K562 (cell line): ENCODE measurements at regions not wholly inside any gene's neighbourhood (a gene's known extent, or its start where the extent isn't known, plus 50 kb on each side); places are given as distances from the start of the nearest gene placed in this dataset.
A peak's percentile ranks its signal among the peaks of the same experiment; 100 is the strongest.

Experiments used
- ATAC-seq: fragments of 200-7000 bp; cut with Tn5 transposase; 3 replicates; pipeline ENCODE4 v1.9.1; 2020; ENCODE audit warnings: moderate library complexity
- BruUV-seq: library from RNA; stranded (reverse); fragments of 400-500 nt; replicated peaks from 2 replicates; lab custom pipeline; 2021; lab: Mats Ljungman, UMichigan
- CTCF ChIA-PET: fragments of 300-600 bp; formaldehyde crosslinking; extraction: SDS; loops from one replicate; lab custom pipeline; 2021; ENCODE audit warnings: low intra/inter-chr PET ratio; lab: Yijun Ruan, JAX
- POLR2A ChIA-PET: fragments of 300-600, 350-650 bp; sonication (Branson Sonifier 250); formaldehyde crosslinking; extraction: SDS; loops from one replicate; lab custom pipeline; 2021; ENCODE audit warnings: antibody characterized with exemption, inconsistent platforms; lab: Yijun Ruan, JAX
- DNase-seq, 4 experiments: peaks; one replicate each; pipeline versions ENCODE4 v3.0.0 to v3.0.0-alpha.2; 2011 to 2018; ENCODE audit warnings: low spot score in 3 of 4, mixed read lengths in 3 of 4; ENCODE audit errors: extremely low read depth in 1 of 4
- FAIRE-seq: peaks from 2 replicates; lab custom pipeline; 2011; peaks lifted over from hg19 to GRCh38; lab: Jason Lieb, UNC
- H2AFZ ChIP-seq: 2 replicates; pipeline ENCODE4 v1.6.0; 2011; ENCODE audit warnings: low read depth, low read length, control low read depth, inconsistent platforms
- H3K27ac ChIP-seq: fragments of 200-600 bp; 3 replicates; pipeline ENCODE4 v1.8.0; 2011; ENCODE audit warnings: low read depth, mild to moderate bottlenecking, control low read depth, inconsistent platforms, low read length, moderate library complexity, mixed read lengths; ENCODE audit errors: extremely low read depth
- H3K27me3 ChIP-seq, 2 experiments: fragments of 300-600 bp in 1 of 2; 2 replicates in 1 of 2; 3 replicates in 1 of 2; pipeline versions ENCODE4 v1.6.0 to v1.8.0; 2011; ENCODE audit warnings: inconsistent platforms in 2 of 2, low read length in 2 of 2, mild to moderate bottlenecking in 1 of 2, mixed read lengths in 1 of 2, moderate library complexity in 1 of 2; ENCODE audit not compliant: control insufficient read depth in 2 of 2, insufficient read depth in 2 of 2
- H3K36me3 ChIP-seq: fragments of 300-600 bp; 3 replicates; pipeline ENCODE4 v1.8.0; 2011; ENCODE audit warnings: mild to moderate bottlenecking, low read length, inconsistent platforms; ENCODE audit not compliant: control insufficient read depth, insufficient read depth
- H3K4me1 ChIP-seq, 2 experiments: fragments of 200-600 bp in 1 of 2; replicated peaks in 1 of 2; 2 replicates in 1 of 2; 3 replicates in 1 of 2; pipeline versions ENCODE4 v1.5.1 to v1.8.0; 2011; ENCODE audit warnings: inconsistent platforms in 2 of 2, low read length in 2 of 2, mild to moderate bottlenecking in 1 of 2, mixed read lengths in 1 of 2, moderate library complexity in 1 of 2; ENCODE audit not compliant: control insufficient read depth in 2 of 2, insufficient read depth in 2 of 2
- H3K4me2 ChIP-seq: 2 replicates; pipeline ENCODE4 v1.6.1; 2011; ENCODE audit warnings: low read length, control low read depth, inconsistent platforms, mixed read lengths; ENCODE audit not compliant: insufficient read depth
- H3K4me3 ChIP-seq: fragments of 200-600 bp; sonication (generic), shearing (Covaris generic); 2 replicates; pipeline ENCODE4 v1.5.1; 2016; ENCODE audit warnings: control low read depth, inconsistent platforms
- H3K79me2 ChIP-seq: fragments of 200-600 bp; 3 replicates; pipeline ENCODE4 v1.8.0; 2011; ENCODE audit warnings: low read length, inconsistent platforms; ENCODE audit not compliant: control insufficient read depth, insufficient read depth
- H3K9ac ChIP-seq, 2 experiments: 2 replicates each; pipeline versions ENCODE4 v1.6.0 to v1.6.1; 2011; ENCODE audit warnings: low read depth in 2 of 2, low read length in 2 of 2, control low read depth in 1 of 2, inconsistent platforms in 1 of 2, mild to moderate bottlenecking in 1 of 2, mixed read lengths in 1 of 2; ENCODE audit not compliant: insufficient read depth in 1 of 2
- H3K9me1 ChIP-seq: one replicate; pipeline ENCODE4 v1.6.0; 2011; ENCODE audit warnings: inconsistent platforms, mild to moderate bottlenecking, low read length, moderate library complexity; ENCODE audit not compliant: control insufficient read depth, insufficient read depth
- H3K9me3 ChIP-seq: replicated peaks from 2 replicates; pipeline ENCODE4 v1.5.1; 2011; ENCODE audit warnings: low read depth, low read length, inconsistent platforms; ENCODE audit not compliant: control insufficient read depth, insufficient read depth
- H4K20me1 ChIP-seq: replicated peaks from 2 replicates; pipeline ENCODE4 v1.6.1; 2011; ENCODE audit warnings: low read length, inconsistent platforms, mixed read lengths; ENCODE audit not compliant: control insufficient read depth, insufficient read depth
- DEAF1 ChIP-seq: fragments of 450-650 bp; formaldehyde crosslinking; IDR thresholded peaks from 2 replicates; pipeline ENCODE4 v1.4.0; 2020; ENCODE audit warnings: mild to moderate bottlenecking, moderate library complexity
- FOS ChIP-seq: IDR thresholded peaks from 3 replicates; pipeline ENCODE4 v1.6.1; 2011; ENCODE audit not compliant: insufficient read length; ENCODE audit errors: extremely low read depth
- FOXO4 ChIP-seq: fragments of 450-650 bp; formaldehyde crosslinking; IDR thresholded peaks from 2 replicates; pipeline ENCODE4 v1.4.0; 2020; ENCODE audit warnings: mild to moderate bottlenecking, moderate library complexity
- HDAC1 ChIP-seq, 2 experiments: fragments of 450-650 bp; IDR thresholded peaks; 2 replicates each; pipeline ENCODE4 v1.6.1; 2016 to 2017; ENCODE audit warnings: inconsistent platforms in 1 of 2, mild to moderate bottlenecking in 1 of 2, moderate library complexity in 1 of 2
- HDGF ChIP-seq: fragments of 450-650 bp; IDR thresholded peaks from 2 replicates; pipeline ENCODE4 v1.6.1; 2016
- NCOA4 ChIP-seq: fragments of 450-650 bp; IDR thresholded peaks from 2 replicates; pipeline ENCODE4 v1.6.1; 2018; ENCODE audit warnings: mild to moderate bottlenecking; ENCODE audit not compliant: partially characterized antibody
- REST ChIP-seq, 2 experiments: fragments of 450-650 bp; formaldehyde crosslinking in 1 of 2; IDR thresholded peaks; 2 replicates each; pipeline versions ENCODE4 v1.4.0 to v1.6.1; 2014 to 2020; ENCODE audit warnings: mild to moderate bottlenecking in 2 of 2, borderline replicate concordance in 1 of 2, low read depth in 1 of 2
- SMARCC2 ChIP-seq: fragments of 450-650 bp; IDR thresholded peaks from 2 replicates; pipeline ENCODE4 v1.6.1; 2017; ENCODE audit warnings: antibody characterized with exemption, moderate library complexity, mild to moderate bottlenecking, low read depth
- THRAP3 ChIP-seq: fragments of 450-650 bp; IDR thresholded peaks from 2 replicates; pipeline ENCODE4 v1.6.1; 2016; ENCODE audit warnings: mild to moderate bottlenecking, inconsistent platforms, borderline replicate concordance
- ZBTB7A ChIP-seq: IDR thresholded peaks from 2 replicates; pipeline ENCODE4 v1.6.1; 2011; ENCODE audit warnings: low read depth, mild to moderate bottlenecking, low read length, moderate library complexity, borderline replicate concordance; ENCODE audit not compliant: control insufficient read depth
- WGBS: fragments of 100-300 bp; shearing (Covaris generic); methylation state at CpG from one replicate; pipeline ENCODE4 v1.1.6; 2016; ENCODE audit warnings: low coverage, mixed read lengths; ENCODE audit not compliant: insufficient coverage; ENCODE audit errors: missing lambda C conversion rate; 5-methylcytosine and 5-hydroxymethylcytosine counted together
- in situ Hi-C: fragments of 300-500 bp; cut with MboI; formaldehyde crosslinking; loops from 4 replicates; pipeline ENCODE4 v1.15.0; 2018; ENCODE audit warnings: inconsistent platforms, mixed read lengths
- intact Hi-C: fragments of 100-400 bp; cut with micrococcal nuclease; formaldehyde crosslinking; loops from 2 replicates; pipeline ENCODE4 v1.14.2; 2022

- H3K36me3 ChIP-seq, result no peaks in the 10 kb centered on the region
- in situ Hi-C loops (no loop called here), intact Hi-C loops (loop anchor here (2.0 to 10.0 kb wide), 2 partner anchors 67 to 1233 kb away; no protein-coding TSS in a partner anchor)
- ATAC-seq (peak; percentile 74), FAIRE-seq (peak; percentile 52), DNase-seq (peak; percentile 35 to 61 (median 51))
- ChIA-PET CTCF (interaction anchor here (0.5 to 0.9 kb wide), 3 partner anchors 12 to 1236 kb away, joined by 3 to 4 read pairs (median 3); no protein-coding TSS in a partner anchor), POLR2A (interaction anchor here (0.5 to 1.0 kb wide), 2 partner anchors 16 to 24 kb away, joined by 3 to 4 read pairs; no protein-coding TSS in a partner anchor)
- no peak overlapping the region for H3K9ac ChIP-seq
- H3K27ac ChIP-seq, result no peak overlapping the region
- H3K4me1 ChIP-seq, result no peaks in the 10 kb centered on the region
- H3K79me2 ChIP-seq, result no peaks in the 10 kb centered on the region
- H3K9me3 ChIP-seq, result no peaks in the 10 kb centered on the region
- WGBS, result 18% methylated on average over 2 of the region's 2 CpGs
- BruUV-seq, result no TSS peak
- no peaks in the 10 kb centered on the region for H3K27me3 ChIP-seq
- no peak overlapping the region for H3K4me2 ChIP-seq
- no peak overlapping the region for H2AFZ ChIP-seq
- H4K20me1 ChIP-seq, result no peaks in the 10 kb centered on the region
- H3K4me3 ChIP-seq, result no peak overlapping the region
- no peaks in the 10 kb centered on the region for H3K9me1 ChIP-seq
- TF ChIP-seq DEAF1 (CRISPR knock-in tag), result 0 out of 2 replicates have a peak, but pooled peaks have one; percentile 34
- no peak for TF ChIP-seq HDGF
- no peak for TF ChIP-seq SMARCC2
- peak; percentile 18; the same call in 1 of the 2 replicates for TF ChIP-seq REST (IDR thresholded peaks at IDR 0.05; ENCODE audit: borderline replicate concordance)
- no peak for TF ChIP-seq REST (CRISPR knock-in tag; IDR thresholded peaks at IDR 0.05; ENCODE audit: low read depth)
- no peak for TF ChIP-seq FOXO4 (CRISPR knock-in tag)
- no peak for TF ChIP-seq NCOA4
- no peak for TF ChIP-seq THRAP3
- TF ChIP-seq HDAC1 (IDR thresholded peaks at IDR 0.05), result no peak
- TF ChIP-seq ZBTB7A, result no peak
- no peak for TF ChIP-seq FOS
Observed at GRCh38 chr20:52312132-52312729, 120.7 kb upstream of the ZFP64 start.
